Left lung (tissue), 4 donors: ENCODE measurements at regions not wholly inside any gene's neighbourhood (a gene's known extent, or its start where the extent isn't known, plus 50 kb on each side); places are given as distances from the start of the nearest gene placed in this dataset.
A peak's percentile ranks its signal among the peaks of the same experiment; 100 is the strongest.
"Not testable (repeated sequence)": the region's sequence is repeated elsewhere in the genome, so short reads cannot be mapped to it uniquely, and the experiment has no call there.

Source experiments
- ATAC-seq: fragments of 200-7000 bp; cut with Tn5 transposase; one replicate; pipeline ENCODE4 v1.9.1; 2020; ENCODE audit warnings: moderate library complexity
- DNase-seq, 4 donors: peaks; one replicate each; pipeline ENCODE4 v3.0.0-alpha.2; 2013 to 2020
- H3K27ac ChIP-seq, 2 donors: fragments of 200-600 bp; sonication (generic) in 1 of 2; one replicate each; pipeline versions ENCODE4 v1.5.0 to v1.8.0; 2020 to 2021
- H3K27me3 ChIP-seq, 2 donors: fragments of 200-600 bp; sonication (generic) in 1 of 2; one replicate each; pipeline versions ENCODE4 v1.5.0 to v1.8.0; 2020 to 2021
- H3K36me3 ChIP-seq, 2 donors: fragments of 200-600 bp; sonication (generic) in 1 of 2; one replicate each; pipeline versions ENCODE4 v1.5.0 to v1.8.0; 2020 to 2021
- H3K4me1 ChIP-seq, 2 donors: fragments of 200-600 bp; one replicate each; pipeline ENCODE4 v1.8.0; 2021
- H3K4me3 ChIP-seq, 2 donors: fragments of 200-600 bp; sonication (generic) in 1 of 2; one replicate each; pipeline versions ENCODE4 v1.5.0 to v1.8.0; 2020 to 2021; ENCODE audit warnings: mild to moderate bottlenecking in 1 of 2
- H3K9me3 ChIP-seq, 2 donors: fragments of 200-600 bp; sonication (generic) in 1 of 2; one replicate each; pipeline versions ENCODE4 v1.5.0 to v1.8.0; 2020 to 2021
- CTCF ChIP-seq, 2 donors: fragments of 200-600 bp; sonication (generic) in 1 of 2; IDR thresholded peaks; one replicate each; pipeline versions ENCODE4 v1.5.0 to v1.8.0; 2021; ENCODE audit warnings: antibody characterized with exemption in 2 of 2
- intact Hi-C, 2 donors: fragments of 100-400 bp; cut with DNase I; formaldehyde crosslinking; loops; one replicate each; pipeline versions ENCODE4 v1.11.2 to v1.14.2; 2022
- donor health status: DM: no; HTN: yes; CAD: no.
- donor health status: DM: no; HTN: no; CAD: no.

- peak overlapping the region in 1 of 2 donors; percentile 38 for H3K27ac ChIP-seq
- peak in 2 of 4 donors; percentile 13 to 37 for DNase-seq
- peak; percentile 94 for ATAC-seq
Measured at GRCh38 chr11:109668973-109669634, 247.1 kb downstream of the C11orf87 start.

GRCh38 chr11:109677231-109677630 lies 255.2 kb downstream of the C11orf87 start:
- no peaks in the 10 kb centered on the region for H3K9me3 ChIP-seq
- no peak for TF ChIP-seq CTCF (IDR thresholded peaks at IDR 0.05)
- ATAC-seq: no peak
- DNase-seq: no peak
- no peaks in the 10 kb centered on the region for H3K27me3 ChIP-seq
- no peaks in the 10 kb centered on the region for H3K4me1 ChIP-seq
- no peak overlapping the region for H3K4me3 ChIP-seq
- H3K27ac ChIP-seq: no peak overlapping the region
- intact Hi-C loops: no loop called here
- H3K36me3 ChIP-seq: no peaks in the 10 kb centered on the region

More at GRCh38 chr11:109668973-109669634, 247.1 kb downstream of the C11orf87 start:
- H3K36me3 ChIP-seq: no peaks in the 10 kb centered on the region
- no peaks in the 10 kb centered on the region for H3K4me1 ChIP-seq
- peaks cover 0 to 15% of the 10 kb centered on the region in 2 donors for H3K9me3 ChIP-seq
- intact Hi-C loops: no loop called here
- no peak overlapping the region for H3K4me3 ChIP-seq
- no peak for TF ChIP-seq CTCF (IDR thresholded peaks at IDR 0.05)
- no peaks in the 10 kb centered on the region for H3K27me3 ChIP-seq

- Histone ChIP-seq H3K27ac (no peak overlapping the region), H3K4me3 (no peak overlapping the region), H3K27me3 (no peaks in the 10 kb centered on the region), H3K36me3 (no peaks in the 10 kb centered on the region), H3K9me3 (no peaks in the 10 kb centered on the region), H3K4me1 (no peaks in the 10 kb centered on the region)
- intact Hi-C loops: no loop called here
- TF ChIP-seq CTCF (IDR thresholded peaks at IDR 0.05): no peak
- ATAC-seq (no peak), DNase-seq (no peak)
Measured at GRCh38 chr11:109677876-109678275, 255.9 kb downstream of the C11orf87 start.

GRCh38 chr11:109680127-109680526 lies 258.1 kb downstream of the C11orf87 start:
- DNase-seq: no peak
- TF ChIP-seq CTCF (IDR thresholded peaks at IDR 0.05): no peak
- no peaks in the 10 kb centered on the region for H3K9me3 ChIP-seq
- H3K27ac ChIP-seq: no peak overlapping the region
- H3K27me3 ChIP-seq: no peaks in the 10 kb centered on the region
- H3K4me3 ChIP-seq: no peak overlapping the region
- H3K36me3 ChIP-seq: no peaks in the 10 kb centered on the region
- no peaks in the 10 kb centered on the region for H3K4me1 ChIP-seq
- intact Hi-C loops: no loop called here
- ATAC-seq: no peak

GRCh38 chr11:109682788-109683187 lies 260.8 kb downstream of the C11orf87 start:
- H3K27me3 ChIP-seq, H3K36me3 ChIP-seq, intact Hi-C loops, H3K4me3 ChIP-seq, DNase-seq, H3K4me1 ChIP-seq, ATAC-seq, H3K9me3 ChIP-seq, H3K27ac ChIP-seq: not testable (repeated sequence)

GRCh38 chr11:109695696-109696095 lies 273.7 kb downstream of the C11orf87 start:
- peaks cover 0 to 28% of the 10 kb centered on the region in 2 donors for H3K9me3 ChIP-seq
- no peaks in the 10 kb centered on the region for H3K36me3 ChIP-seq
- H3K4me1 ChIP-seq: no peaks in the 10 kb centered on the region
- intact Hi-C loops: loop anchor here in 1 of 2 donors (5.0 kb wide), 1 partner anchor 998 kb away; no protein-coding TSS in a partner anchor
- no peak overlapping the region for H3K27ac ChIP-seq
- ATAC-seq (no peak), DNase-seq (peak in 1 of 4 donors; percentile 3)
- TF ChIP-seq CTCF (IDR thresholded peaks at IDR 0.05): no peak
- H3K27me3 ChIP-seq: no peaks in the 10 kb centered on the region
- no peak overlapping the region for H3K4me3 ChIP-seq
